NT2/D1 (cell line): ENCODE measurements at regions not wholly inside any gene's neighbourhood (a gene's known extent, or its start where the extent isn't known, plus 50 kb on each side); places are given as distances from the start of the nearest gene placed in this dataset.

Experiments used
- DNase-seq: peaks from one replicate; pipeline ENCODE4 v3.0.0-alpha.2; 2011; ENCODE audit warnings: low read depth, low spot score
- H3K27me3 ChIP-seq: 2 replicates; pipeline ENCODE4 v1.6.0; 2011; ENCODE audit warnings: mild to moderate bottlenecking; ENCODE audit not compliant: insufficient read length, insufficient read depth
- H3K36me3 ChIP-seq: 2 replicates; pipeline ENCODE4 v1.6.1; 2011; ENCODE audit warnings: mild to moderate bottlenecking, low read length, mixed read lengths; ENCODE audit not compliant: insufficient read depth, insufficient read length
- H3K4me1 ChIP-seq: 2 replicates; pipeline ENCODE4 v1.5.1; 2011; ENCODE audit not compliant: insufficient read depth, insufficient read length
- H3K4me3 ChIP-seq: 2 replicates; pipeline ENCODE4 v1.5.1; 2011; ENCODE audit warnings: low read depth; ENCODE audit not compliant: insufficient read length
- H3K9ac ChIP-seq: 2 replicates; pipeline ENCODE4 v1.6.0; 2011; ENCODE audit warnings: low read depth; ENCODE audit not compliant: insufficient read length
- H3K9me3 ChIP-seq: 2 replicates; pipeline ENCODE4 v1.5.1; 2011; ENCODE audit warnings: mild to moderate bottlenecking, low read length; ENCODE audit not compliant: insufficient read depth
- SUZ12 ChIP-seq: IDR thresholded peaks from 2 replicates; pipeline ENCODE4 v1.6.1; 2011; ENCODE audit not compliant: insufficient read length, insufficient read depth; ENCODE audit errors: extremely low read depth
- YY1 ChIP-seq: IDR thresholded peaks from 2 replicates; pipeline ENCODE4 v1.6.1; 2011; ENCODE audit not compliant: insufficient read length, insufficient read depth
- ZNF274 ChIP-seq: IDR thresholded peaks from 2 replicates; pipeline ENCODE4 v1.6.1; 2011; ENCODE audit warnings: mild to moderate bottlenecking, low read depth, low read length

GRCh38 chr14:87461704-87462103 lies 531.3 kb downstream of the GALC start:
- TF ChIP-seq ZNF274, result no peak
- TF ChIP-seq YY1, result no peak
- no peak for TF ChIP-seq SUZ12
- Histone ChIP-seq H3K36me3 (no peaks in the 10 kb centered on the region), H3K4me1 (no peaks in the 10 kb centered on the region), H3K9me3 (no peaks in the 10 kb centered on the region), H3K9ac (no peak overlapping the region), H3K27me3 (no peaks in the 10 kb centered on the region), H3K4me3 (no peak overlapping the region)
- DNase-seq, result no peak

GRCh38 chr14:87457720-87458119 lies 535.3 kb downstream of the GALC start:
- Histone ChIP-seq H3K9ac (no peak overlapping the region), H3K4me3 (no peak overlapping the region), H3K9me3 (no peaks in the 10 kb centered on the region), H3K27me3 (no peaks in the 10 kb centered on the region), H3K36me3 (no peaks in the 10 kb centered on the region), H3K4me1 (no peaks in the 10 kb centered on the region)
- TF ChIP-seq ZNF274 (no peak), SUZ12 (no peak), YY1 (no peak)
- no peak for DNase-seq

- Histone ChIP-seq H3K36me3 (no peaks in the 10 kb centered on the region), H3K4me3 (no peak overlapping the region), H3K27me3 (no peaks in the 10 kb centered on the region), H3K9ac (no peak overlapping the region), H3K4me1 (no peaks in the 10 kb centered on the region), H3K9me3 (no peaks in the 10 kb centered on the region)
- no peak for DNase-seq
- TF ChIP-seq YY1, result no peak
- no peak for TF ChIP-seq ZNF274
Measured at GRCh38 chr14:87450193-87450592, 542.8 kb downstream of the GALC start.

- no peaks in the 10 kb centered on the region for H3K4me1 ChIP-seq
- DNase-seq, result no peak
- no peaks in the 10 kb centered on the region for H3K36me3 ChIP-seq
- TF ChIP-seq ZNF274 (no peak), YY1 (no peak), SUZ12 (no peak)
- no peaks in the 10 kb centered on the region for H3K27me3 ChIP-seq
- H3K9me3 ChIP-seq, result no peaks in the 10 kb centered on the region
- H3K4me3 ChIP-seq, result no peak overlapping the region
- no peak overlapping the region for H3K9ac ChIP-seq
Measured at GRCh38 chr14:87449016-87449415, 544.0 kb downstream of the GALC start.

- no peaks in the 10 kb centered on the region for H3K4me1 ChIP-seq
- TF ChIP-seq SUZ12 (no peak), YY1 (no peak), ZNF274 (no peak)
- no peak overlapping the region for H3K4me3 ChIP-seq
- H3K36me3 ChIP-seq, result no peaks in the 10 kb centered on the region
- H3K9me3 ChIP-seq, result no peaks in the 10 kb centered on the region
- H3K27me3 ChIP-seq, result no peaks in the 10 kb centered on the region
- no peak for DNase-seq
- no peak overlapping the region for H3K9ac ChIP-seq
Measured at GRCh38 chr14:87443787-87444186, 549.2 kb downstream of the GALC start.

- Histone ChIP-seq H3K4me3 (no peak overlapping the region), H3K36me3 (no peaks in the 10 kb centered on the region), H3K9me3 (no peaks in the 10 kb centered on the region), H3K9ac (no peak overlapping the region), H3K27me3 (no peaks in the 10 kb centered on the region), H3K4me1 (no peaks in the 10 kb centered on the region)
- TF ChIP-seq ZNF274 (no peak), SUZ12 (no peak)
- DNase-seq, result no peak
Measured at GRCh38 chr14:87443039-87443438, 549.9 kb downstream of the GALC start.

GRCh38 chr14:87437158-87437557 lies 555.8 kb downstream of the GALC start:
- no peak overlapping the region for H3K9ac ChIP-seq
- H3K4me1 ChIP-seq, result no peaks in the 10 kb centered on the region
- H3K9me3 ChIP-seq, result no peaks in the 10 kb centered on the region
- no peaks in the 10 kb centered on the region for H3K27me3 ChIP-seq
- no peak for TF ChIP-seq YY1
- TF ChIP-seq ZNF274, result no peak
- no peak for TF ChIP-seq SUZ12
- no peak for DNase-seq
- H3K36me3 ChIP-seq, result no peaks in the 10 kb centered on the region
- no peak overlapping the region for H3K4me3 ChIP-seq

- H3K36me3 ChIP-seq, result no peaks in the 10 kb centered on the region
- H3K27me3 ChIP-seq, result no peaks in the 10 kb centered on the region
- no peak overlapping the region for H3K4me3 ChIP-seq
- no peak overlapping the region for H3K9ac ChIP-seq
- no peak for DNase-seq
- no peak for TF ChIP-seq YY1
- TF ChIP-seq ZNF274, result no peak
- no peak for TF ChIP-seq SUZ12
- no peaks in the 10 kb centered on the region for H3K9me3 ChIP-seq
- H3K4me1 ChIP-seq, result no peaks in the 10 kb centered on the region
Measured at GRCh38 chr14:87434680-87435079, 558.3 kb downstream of the GALC start.
